H1 (cell line): ENCODE measurements at regions not wholly inside any gene's neighbourhood (a gene's known extent, or its start where the extent isn't known, plus 50 kb on each side); places are given as distances from the start of the nearest gene placed in this dataset.

ENCODE experiments used
- CTCF ChIA-PET: fragments of 300-600 bp; sonication (Branson Sonifier 250); formaldehyde crosslinking; loops from one replicate; lab custom pipeline; 2021; ENCODE audit not compliant: partially characterized antibody; lab: Charles Lee
- POLR2A ChIA-PET: fragments of 300-600 bp; sonication (Branson Sonifier 250); formaldehyde crosslinking; loops from one replicate; lab custom pipeline; 2021; ENCODE audit warnings: inconsistent platforms; ENCODE audit not compliant: partially characterized antibody; lab: Charles Lee
- DNase-seq, 2 experiments: peaks; one replicate each; pipeline versions ENCODE4 v3.0.0 to v3.0.0-alpha.2; 2010 to 2022; ENCODE audit warnings: low spot score in 2 of 2, low read depth in 1 of 2, mixed read lengths in 1 of 2
- FAIRE-seq: peaks from 2 replicates; lab custom pipeline; 2011; peaks lifted over from hg19 to GRCh38; lab: Jason Lieb, UNC
- H2AFZ ChIP-seq: 2 replicates; pipeline ENCODE4 v1.8.1; 2012; ENCODE audit warnings: low read length, inconsistent platforms
- H2AK5ac ChIP-seq: 2 replicates; pipeline ENCODE4 v1.6.1; 2013; ENCODE audit warnings: low read depth, low read length
- H2BK120ac ChIP-seq: replicated peaks from 2 replicates; pipeline ENCODE3; 2013; ENCODE audit warnings: low read depth, low read length, inconsistent platforms
- H2BK12ac ChIP-seq: 2 replicates; pipeline ENCODE4 v1.6.1; 2013; ENCODE audit warnings: low read depth, low read length
- H2BK15ac ChIP-seq: 2 replicates; pipeline ENCODE4 v1.6.1; 2013; ENCODE audit warnings: low read length
- H2BK20ac ChIP-seq: 2 replicates; pipeline ENCODE4 v1.6.1; 2013; ENCODE audit warnings: low read length
- H2BK5ac ChIP-seq: 2 replicates; pipeline ENCODE4 v1.6.1; 2013; ENCODE audit warnings: low read depth, low read length
- H3K14ac ChIP-seq: 2 replicates; pipeline ENCODE4 v1.6.1; 2013; ENCODE audit warnings: inconsistent platforms; ENCODE audit not compliant: insufficient read length
- H3K18ac ChIP-seq: 2 replicates; pipeline ENCODE4 v1.6.1; 2013; ENCODE audit warnings: low read length; ENCODE audit errors: extremely low read depth
- H3K23ac ChIP-seq: 2 replicates; pipeline ENCODE4 v1.6.1; 2013; ENCODE audit warnings: inconsistent platforms; ENCODE audit not compliant: insufficient read length
- H3K23me2 ChIP-seq: 2 replicates; pipeline ENCODE4 v1.6.1; 2013; ENCODE audit warnings: low read depth, low read length
- H3K27ac ChIP-seq: 2 replicates; pipeline ENCODE4 v1.6.1; 2011; ENCODE audit warnings: low read depth, low read length, inconsistent platforms
- H3K27me3 ChIP-seq, 4 experiments: replicated peaks in 1 of 4; 1 replicate in 1 of 4; 2 replicates in 3 of 4; pipeline versions ENCODE4 v1.6.1 to v1.8.1; 2011 to 2013; ENCODE audit warnings: low read length in 3 of 4, mild to moderate bottlenecking in 3 of 4, inconsistent platforms in 2 of 4, mixed read lengths in 2 of 4, moderate library complexity in 1 of 4; ENCODE audit not compliant: control insufficient read depth in 3 of 4, insufficient read depth in 3 of 4; ENCODE audit errors: extremely low read depth in 1 of 4
- H3K36me3 ChIP-seq, 4 experiments: 2 replicates each; pipeline versions ENCODE4 v1.6.1 to v1.8.1; 2011 to 2013; ENCODE audit warnings: mild to moderate bottlenecking in 4 of 4, low read length in 3 of 4, moderate library complexity in 2 of 4, control low read depth in 1 of 4, inconsistent platforms in 1 of 4; ENCODE audit not compliant: insufficient read depth in 4 of 4, control insufficient read depth in 2 of 4
- H3K4ac ChIP-seq: replicated peaks from 2 replicates; pipeline ENCODE3; 2013; ENCODE audit warnings: low read length, low read depth, mixed read lengths, inconsistent platforms; ENCODE audit not compliant: insufficient read length
- H3K4me1 ChIP-seq, 4 experiments: replicated peaks in 1 of 4; 1 replicate in 1 of 4; 2 replicates in 3 of 4; pipeline versions ENCODE4 v1.6.1 to v1.8.1; 2011 to 2013; ENCODE audit warnings: low read length in 3 of 4, inconsistent platforms in 2 of 4, mixed read lengths in 1 of 4; ENCODE audit not compliant: insufficient read depth in 4 of 4, control insufficient read depth in 3 of 4
- H3K4me2 ChIP-seq, 2 experiments: 2 replicates each; pipeline versions ENCODE4 v1.6.1 to v1.8.1; 2011 to 2013; ENCODE audit warnings: low read depth in 2 of 2, low read length in 2 of 2, control low read depth in 1 of 2, inconsistent platforms in 1 of 2, mild to moderate bottlenecking in 1 of 2; ENCODE audit not compliant: insufficient read depth in 1 of 2
- H3K4me3 ChIP-seq, 4 experiments: fragments of 200-600, 300-600 bp in 1 of 4; sonication (generic), shearing (Covaris generic), sonication (Bioruptor Twin) in 1 of 4; 2 replicates each; pipeline versions ENCODE4 v1.5.1 to v1.8.1; 2011 to 2016; ENCODE audit warnings: low read length in 4 of 4, low read depth in 3 of 4, control low read depth in 2 of 4, inconsistent platforms in 2 of 4, mild to moderate bottlenecking in 2 of 4, mixed read lengths in 1 of 4, moderate library complexity in 1 of 4; ENCODE audit not compliant: insufficient read depth in 2 of 4; ENCODE audit errors: extremely low read depth in 1 of 4
- H3K56ac ChIP-seq: replicated peaks from 2 replicates; pipeline ENCODE3; 2013; ENCODE audit warnings: low read depth, mild to moderate bottlenecking, mixed read lengths, low read length, inconsistent platforms; ENCODE audit not compliant: insufficient read length
- H3K79me1 ChIP-seq: 2 replicates; pipeline ENCODE4 v1.6.1; 2013; ENCODE audit warnings: low read depth, low read length, control low read depth
- H3K79me2 ChIP-seq, 2 experiments: 2 replicates each; pipeline versions ENCODE4 v1.6.1 to v1.8.1; 2012 to 2013; ENCODE audit warnings: low read length in 2 of 2, mild to moderate bottlenecking in 2 of 2, inconsistent platforms in 1 of 2; ENCODE audit not compliant: insufficient read depth in 2 of 2, control insufficient read depth in 1 of 2
- H3K9ac ChIP-seq, 4 experiments: replicated peaks in 1 of 4; 1 replicate in 1 of 4; 2 replicates in 3 of 4; pipeline versions ENCODE4 v1.6.1 to v1.8.1; 2011 to 2013; ENCODE audit warnings: low read depth in 3 of 4, low read length in 3 of 4, control low read depth in 2 of 4, mild to moderate bottlenecking in 2 of 4, moderate library complexity in 2 of 4, inconsistent platforms in 1 of 4; ENCODE audit errors: extremely low read depth in 1 of 4
- H3K9me3 ChIP-seq, 2 experiments: 2 replicates each; pipeline versions ENCODE4 v1.6.1 to v1.8.1; 2012 to 2013; ENCODE audit warnings: mild to moderate bottlenecking in 2 of 2, moderate library complexity in 2 of 2, control low read depth in 1 of 2, inconsistent platforms in 1 of 2, low read depth in 1 of 2, low read length in 1 of 2, mixed read lengths in 1 of 2; ENCODE audit not compliant: insufficient read depth in 2 of 2
- H4K20me1 ChIP-seq, 2 experiments: replicated peaks in 1 of 2; 2 replicates each; pipeline versions ENCODE3 to v1.8.1; 2011 to 2013; ENCODE audit warnings: inconsistent platforms in 2 of 2, low read length in 2 of 2, mild to moderate bottlenecking in 1 of 2; ENCODE audit not compliant: insufficient read depth in 2 of 2, control insufficient read depth in 1 of 2
- H4K5ac ChIP-seq: 2 replicates; pipeline ENCODE4 v1.6.1; 2013; ENCODE audit warnings: low read length, low read depth, mixed read lengths, inconsistent platforms; ENCODE audit not compliant: insufficient read length
- H4K8ac ChIP-seq: 2 replicates; pipeline ENCODE4 v1.8.0; 2013; ENCODE audit warnings: mild to moderate bottlenecking, moderate library complexity, low read length, inconsistent platforms; ENCODE audit not compliant: insufficient read depth; ENCODE audit errors: extremely low read depth
- H4K91ac ChIP-seq: replicated peaks from 2 replicates; pipeline ENCODE3; 2013; ENCODE audit warnings: low read length, mixed read lengths, inconsistent platforms; ENCODE audit not compliant: insufficient read length
- E2F6 ChIP-seq: IDR thresholded peaks from 2 replicates; pipeline ENCODE4 v1.6.1; 2012; ENCODE audit warnings: inconsistent platforms
- JUND ChIP-seq: IDR thresholded peaks from 2 replicates; pipeline ENCODE4 v1.6.1; 2011; ENCODE audit warnings: mild to moderate bottlenecking, improper control_type of control experiment, low read length
- RNF2 ChIP-seq: fragments of 200-900, 300-1000 bp; sonication (generic); IDR thresholded peaks from 2 replicates; pipeline ENCODE4 v1.7.1; 2016; ENCODE audit warnings: borderline replicate concordance, low read depth, mild to moderate bottlenecking, antibody characterized with exemption, low read length; ENCODE audit not compliant: poor library complexity, severe bottlenecking; ENCODE audit errors: missing control alignments
- TAF1 ChIP-seq: IDR thresholded peaks from 2 replicates; pipeline ENCODE4 v1.6.1; 2011; ENCODE audit warnings: mild to moderate bottlenecking, low read depth, low read length
- WGBS, 2 experiments: shearing (Covaris generic) in 1 of 2; methylation state at CpG; one replicate each; pipeline versions ENCODE4 v1.1.6 to v1.1.7; 2013 to 2015; ENCODE audit warnings: low lambda C conversion rate in 2 of 2, mixed read lengths in 2 of 2, inconsistent platforms in 1 of 2, low coverage in 1 of 2, missing lambda C conversion rate in 1 of 2; ENCODE audit not compliant: insufficient replicate concordance in 2 of 2, insufficient coverage in 1 of 2, insufficient read length in 1 of 2; ENCODE audit errors: extremely low coverage in 1 of 2, missing lambda C conversion rate in 1 of 2; 5-methylcytosine and 5-hydroxymethylcytosine counted together

GRCh38 chrX:7462110-7462509, 314.2 kb upstream of the PUDP start:
- Histone ChIP-seq H3K9ac (no peak overlapping the region), H3K56ac (no peak overlapping the region)
- no peak for TF ChIP-seq RNF2
- no peak for TF ChIP-seq E2F6
- no peak for TF ChIP-seq JUND
- TF ChIP-seq TAF1, result no peak

More at GRCh38 chrX:7462110-7462509, 314.2 kb upstream of the PUDP start:
- Histone ChIP-seq H3K18ac (no peak overlapping the region), H3K79me2 (no peaks in the 10 kb centered on the region), H4K91ac (no peak overlapping the region), H2BK15ac (no peak overlapping the region), H3K14ac (no peak overlapping the region), H3K4me2 (peak overlapping the region; percentile 8 to 14; a peak in 2 of 4 replicates), H4K20me1 (no peaks in the 10 kb centered on the region), H3K36me3 (no peaks in the 10 kb centered on the region), H3K23me2 (no peaks in the 10 kb centered on the region), H3K27me3 (no peaks in the 10 kb centered on the region), H3K4me1 (peaks cover 0 to 4% (median 0%) of the 10 kb centered on the region in 4 experiments; a peak in 2 of 7 replicates), H3K23ac (no peak overlapping the region), H4K8ac (no peak overlapping the region), H3K79me1 (no peaks in the 10 kb centered on the region), H4K5ac (no peak overlapping the region), H2AK5ac (no peak overlapping the region), H2BK5ac (no peak overlapping the region), H3K4ac (no peak overlapping the region), H3K27ac (no peak overlapping the region), H2BK12ac (no peak overlapping the region), H2AFZ (no peak overlapping the region), H2BK20ac (no peak overlapping the region), H3K4me3 (no peak overlapping the region), H2BK120ac (no peak overlapping the region), H3K9me3 (no peaks in the 10 kb centered on the region)
- WGBS, 2 experiments, result 46% methylated on average over 6 of the region's 6 CpGs; no CpG with 5 or more reads in 1 of the 2 experiments
- CTCF ChIA-PET, result no interaction called here
- POLR2A ChIA-PET, result no interaction called here
- peak in 1 of 2 experiments; percentile 1 for DNase-seq
- peak; percentile 52 for FAIRE-seq
